ENCODE measurements at regions not wholly inside any gene's neighbourhood (a gene's known extent, or its start where the extent isn't known, plus 50 kb on each side); places are given as distances from the start of the nearest gene placed in this dataset.

GRCh38 chr13:40125336-40125735 is 469.9 kb downstream of the COG6 start:
- ATAC-seq = peak; percentile 29; the same call in 1 of the 3 replicates
- Mint-ChIP-seq H3K27ac (no peak overlapping the region), H3K4me3 (no peak overlapping the region), H3K36me3 (ENCODE audit: low read depth) (0 out of 3 replicates have a peak, but pooled peaks cover 3% of the 10 kb centered on the region), H3K27me3 (ENCODE audit: insufficient read depth, low read depth, poor library complexity) (peaks cover 2% of the 10 kb centered on the region), H3K4me1 (peaks cover 29% of the 10 kb centered on the region), H3K9me3 (peaks cover 6% of the 10 kb centered on the region; the same call in 1 of the 3 replicates)
- no peak overlapping the region for H3K27ac ChIP-seq (ENCODE audit: low read depth)
- peaks cover 7% of the 10 kb centered on the region; the same call in 1 of the 2 replicates for H3K9me2 ChIP-seq (ENCODE audit: insufficient read depth)
- H3K36me3 ChIP-seq (ENCODE audit: insufficient read depth) = no peaks in the 10 kb centered on the region
- no peak overlapping the region for H2AFZ ChIP-seq
- peaks cover 24% of the 10 kb centered on the region for H3K4me1 ChIP-seq (ENCODE audit: insufficient read depth)
- DNase-seq (ENCODE audit: low spot score) = no peak
- TF ChIP-seq NANOG (IDR thresholded peaks at IDR 0.05; ENCODE audit: borderline replicate concordance) (no peak), ZNF114 (CRISPR knock-in tag; IDR thresholded peaks at IDR 0.05) (no peak), CTCF (conservative IDR thresholded peaks at IDR 0.05; ENCODE audit: low read depth in 2 of 2) (no peak), JUNB (IDR thresholded peaks at IDR 0.05; ENCODE audit: unreplicated experiment) (no peak), STAT1 (IDR thresholded peaks at IDR 0.05; ENCODE audit: unreplicated experiment) (no peak), EZH2phosphoT487 (IDR thresholded peaks at IDR 0.05; ENCODE audit: unreplicated experiment) (no peak), REST (IDR thresholded peaks at IDR 0.05; ENCODE audit: unreplicated experiment) (no peak), ZNF462 (CRISPR knock-in tag; IDR thresholded peaks at IDR 0.05) (no peak)
- H3F3A ChIP-seq (replicated peaks; ENCODE audit: low read depth) = no peaks in the 10 kb centered on the region
- no peaks in the 10 kb centered on the region for H4K20me1 ChIP-seq (replicated peaks; ENCODE audit: insufficient read depth)
- H3K4me2 ChIP-seq = no peak overlapping the region
- H3K79me2 ChIP-seq (replicated peaks; ENCODE audit: insufficient read depth) = no peaks in the 10 kb centered on the region
- no peaks in the 10 kb centered on the region for H3K27me3 ChIP-seq (ENCODE audit: insufficient read depth)
- H3K4me3 ChIP-seq = no peak overlapping the region

Measured in GM23338 (cell line).